ENCODE measurements at regions not wholly inside any gene's neighbourhood (a gene's known extent, or its start where the extent isn't known, plus 50 kb on each side); places are given as distances from the start of the nearest gene placed in this dataset.

GRCh38 chr16:82322177-82322576, 152.2 kb upstream of the MPHOSPH6 start:
- no peak overlapping the region for H3K4me3 ChIP-seq
- no peaks in the 10 kb centered on the region for H3K4me1 ChIP-seq
- no peak for DNase-seq (ENCODE audit: low spot score in 2 of 2)
- no peak for TF ChIP-seq EP300 (IDR thresholded peaks at IDR 0.05)
- no peak for TF ChIP-seq POLR2AphosphoS5 (IDR thresholded peaks at IDR 0.05)
- no peak for TF ChIP-seq POLR2A (IDR thresholded peaks at IDR 0.05)
- TF ChIP-seq CTCF (IDR thresholded peaks at IDR 0.05): no peak
- no peaks in the 10 kb centered on the region for H3K36me3 ChIP-seq
- H3K27ac ChIP-seq: no peak overlapping the region
- H3K9me3 ChIP-seq: peaks cover 12% of the 10 kb centered on the region
- no peaks in the 10 kb centered on the region for H3K27me3 ChIP-seq

GRCh38 chr16:82319038-82319437, 149.0 kb upstream of the MPHOSPH6 start:
- H3K27me3 ChIP-seq: no peaks in the 10 kb centered on the region
- peaks cover 9% of the 10 kb centered on the region for H3K9me3 ChIP-seq
- no peaks in the 10 kb centered on the region for H3K4me1 ChIP-seq
- DNase-seq (ENCODE audit: low spot score in 2 of 2): no peak
- TF ChIP-seq POLR2A (IDR thresholded peaks at IDR 0.05) (no peak), CTCF (IDR thresholded peaks at IDR 0.05) (no peak), EP300 (IDR thresholded peaks at IDR 0.05) (no peak), POLR2AphosphoS5 (IDR thresholded peaks at IDR 0.05) (no peak)
- no peak overlapping the region for H3K27ac ChIP-seq
- no peaks in the 10 kb centered on the region for H3K36me3 ChIP-seq
- 55% methylated on average over 1 of the region's 1 CpG for WGBS
- no peak overlapping the region for H3K4me3 ChIP-seq

GRCh38 chr16:82317411-82318167, 147.6 kb upstream of the MPHOSPH6 start:
- TF ChIP-seq EP300 (IDR thresholded peaks at IDR 0.05) (no peak), POLR2AphosphoS5 (IDR thresholded peaks at IDR 0.05) (no peak), CTCF (IDR thresholded peaks at IDR 0.05) (no peak), POLR2A (IDR thresholded peaks at IDR 0.05) (no peak)
- no peaks in the 10 kb centered on the region for H3K9me3 ChIP-seq
- 43% methylated on average over 7 of the region's 7 CpGs for WGBS
- H3K36me3 ChIP-seq: no peaks in the 10 kb centered on the region
- no peak overlapping the region for H3K27ac ChIP-seq
- no peak overlapping the region for H3K4me3 ChIP-seq
- H3K4me1 ChIP-seq: no peaks in the 10 kb centered on the region
- no peaks in the 10 kb centered on the region for H3K27me3 ChIP-seq
- no peak for DNase-seq (ENCODE audit: low spot score in 2 of 2)

- Histone ChIP-seq H3K4me1 (no peaks in the 10 kb centered on the region), H3K9me3 (no peaks in the 10 kb centered on the region), H3K27me3 (no peaks in the 10 kb centered on the region), H3K27ac (no peak overlapping the region), H3K36me3 (no peaks in the 10 kb centered on the region), H3K4me3 (no peak overlapping the region)
- WGBS: 78% methylated on average over 1 of the region's 1 CpG
- TF ChIP-seq POLR2A (IDR thresholded peaks at IDR 0.05) (no peak), CTCF (IDR thresholded peaks at IDR 0.05) (no peak), EP300 (IDR thresholded peaks at IDR 0.05) (no peak), POLR2AphosphoS5 (IDR thresholded peaks at IDR 0.05) (no peak)
- no peak for DNase-seq (ENCODE audit: low spot score in 2 of 2)
Observed at GRCh38 chr16:82313754-82314153, 143.7 kb upstream of the MPHOSPH6 start.

- Histone ChIP-seq H3K27ac (no peak overlapping the region), H3K27me3 (no peaks in the 10 kb centered on the region), H3K4me3 (no peak overlapping the region), H3K4me1 (no peaks in the 10 kb centered on the region), H3K9me3 (no peaks in the 10 kb centered on the region), H3K36me3 (no peaks in the 10 kb centered on the region)
- WGBS: 94% methylated on average over 5 of the region's 5 CpGs
- TF ChIP-seq POLR2AphosphoS5 (IDR thresholded peaks at IDR 0.05) (no peak), POLR2A (IDR thresholded peaks at IDR 0.05) (no peak), CTCF (IDR thresholded peaks at IDR 0.05) (no peak), EP300 (IDR thresholded peaks at IDR 0.05) (no peak)
- no peak for DNase-seq (ENCODE audit: low spot score in 2 of 2)
Observed at GRCh38 chr16:82311528-82311927, 141.5 kb upstream of the MPHOSPH6 start.

Measured in suprapubic skin (tissue), 4 donors.